Fibroblast of pulmonary artery (primary cell): ENCODE measurements at regions not wholly inside any gene's neighbourhood (a gene's known extent, or its start where the extent isn't known, plus 50 kb on each side); places are given as distances from the start of the nearest gene placed in this dataset.
"Not testable (repeated sequence)": the region's sequence is repeated elsewhere in the genome, so short reads cannot be mapped to it uniquely, and the experiment has no call there.

ENCODE experiments used
- DNase-seq: peaks from one replicate; pipeline ENCODE4 v3.0.0-alpha.2; 2010; ENCODE audit warnings: low read depth
- H3K4me3 ChIP-seq: replicated peaks from 2 replicates; pipeline ENCODE4 v1.5.1; 2011; ENCODE audit warnings: low read depth, mild to moderate bottlenecking, control low read depth, low read length, moderate library complexity
- CTCF ChIP-seq: IDR thresholded peaks from 2 replicates; pipeline ENCODE4 v1.5.1; 2011; ENCODE audit warnings: mild to moderate bottlenecking, control low read depth, low read length, inconsistent platforms; ENCODE audit errors: missing control alignments

- TF ChIP-seq CTCF = no peak
- H3K4me3 ChIP-seq = no peak overlapping the region
Observed at GRCh38 chr9:118670011-118670953, 699.0 kb downstream of the BRINP1 start.

GRCh38 chr9:118674942-118675341, 694.3 kb downstream of the BRINP1 start:
- no peak for TF ChIP-seq CTCF
- H3K4me3 ChIP-seq = no peak overlapping the region
- DNase-seq = no peak

More at GRCh38 chr9:118670011-118670953, 699.0 kb downstream of the BRINP1 start:
- no peak for DNase-seq

- H3K4me3 ChIP-seq, DNase-seq: not testable (repeated sequence)
Observed at GRCh38 chr9:118677936-118678653, 691.1 kb downstream of the BRINP1 start.

- no peak for TF ChIP-seq CTCF
- no peak for DNase-seq
- no peak overlapping the region for H3K4me3 ChIP-seq
Observed at GRCh38 chr9:118686959-118687358, 682.3 kb downstream of the BRINP1 start.

GRCh38 chr9:118689280-118689679, 680.0 kb downstream of the BRINP1 start:
- TF ChIP-seq CTCF = no peak
- no peak overlapping the region for H3K4me3 ChIP-seq
- DNase-seq = no peak

- no peak for DNase-seq
- H3K4me3 ChIP-seq = no peak overlapping the region
Observed at GRCh38 chr9:118692613-118693012, 676.6 kb downstream of the BRINP1 start.

More at GRCh38 chr9:118692613-118693012, 676.6 kb downstream of the BRINP1 start:
- TF ChIP-seq CTCF = no peak
